ENCODE measurements at regions not wholly inside any gene's neighbourhood (a gene's known extent, or its start where the extent isn't known, plus 50 kb on each side); places are given as distances from the start of the nearest gene placed in this dataset.

DNA sequence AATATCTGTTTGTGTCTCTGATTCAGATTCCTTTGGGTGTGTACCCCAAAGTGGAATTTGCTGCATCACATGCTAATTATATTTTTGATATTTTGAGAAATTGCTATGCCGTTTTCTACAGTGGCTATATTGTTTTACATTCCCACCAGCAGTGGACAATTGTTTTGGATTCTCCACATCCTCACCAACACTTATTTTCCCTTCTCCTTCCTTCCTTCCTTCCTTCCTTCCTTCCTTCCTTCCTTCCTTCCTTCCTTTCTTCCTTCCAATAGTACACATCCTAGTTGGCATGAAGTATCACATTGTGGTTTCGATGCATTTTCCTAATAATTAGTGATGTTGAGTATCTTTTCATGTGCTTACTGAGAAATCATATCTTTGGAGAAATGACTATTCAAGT lies 535.5 kb downstream of the SH2D4B start:
- TF ChIP-seq POLR2AphosphoS5 (IDR thresholded peaks at IDR 0.05; ENCODE audit: low read depth, low read length) (no peak), POLR2A (IDR thresholded peaks at IDR 0.05; ENCODE audit: low read depth, low read length) (no peak)

All from GM12891 (cell line).